Caki2 (cell line): ENCODE measurements at regions not wholly inside any gene's neighbourhood (a gene's known extent, or its start where the extent isn't known, plus 50 kb on each side); places are given as distances from the start of the nearest gene placed in this dataset.
"Not testable (repeated sequence)": the region's sequence is repeated elsewhere in the genome, so short reads cannot be mapped to it uniquely, and the experiment has no call there.

Experiments
- DNase-seq: peaks from one replicate; pipeline ENCODE4 v3.0.0-alpha.2; 2015; ENCODE audit warnings: low read depth
- in situ Hi-C: cut with HindIII; loops from 2 replicates; pipeline ENCODE4 v1.10.0; 2016; ENCODE audit warnings: low sequenced_read_pairs, low pct_unique_long_range_greater_than_20kb, mixed read lengths

GRCh38 chr2:181786371-181787228 is 104.9 kb upstream of the ITPRID2 start:
- DNase-seq, result no peak
- in situ Hi-C loops, result no loop called here

- DNase-seq, result no peak
Measured at GRCh38 chr2:181787310-181788048, 104.1 kb upstream of the ITPRID2 start.

GRCh38 chr2:181788897-181789555 is 102.5 kb upstream of the ITPRID2 start:
- in situ Hi-C loops, result no loop called here
- DNase-seq, result no peak

More at GRCh38 chr2:181787310-181788048, 104.1 kb upstream of the ITPRID2 start:
- in situ Hi-C loops, result no loop called here

GRCh38 chr2:181789827-181790448 is 101.6 kb upstream of the ITPRID2 start:
- DNase-seq, result no peak
- in situ Hi-C loops, result no loop called here

GRCh38 chr2:181790716-181791649 is 100.5 kb upstream of the ITPRID2 start:
- in situ Hi-C loops, result no loop called here
- peak; percentile 90 for DNase-seq

- in situ Hi-C loops, result no loop called here
- DNase-seq, result no peak
Measured at GRCh38 chr2:181792906-181793305, 98.6 kb upstream of the ITPRID2 start.

GRCh38 chr2:181798022-181798421 is 93.5 kb upstream of the ITPRID2 start:
- no peak for DNase-seq
- in situ Hi-C loops, result no loop called here

GRCh38 chr2:181802300-181802699 is 89.2 kb upstream of the ITPRID2 start:
- DNase-seq, in situ Hi-C loops: not testable (repeated sequence)

- DNase-seq, result peak; percentile 61
- in situ Hi-C loops, result not testable (repeated sequence)
Measured at GRCh38 chr2:181803903-181804799, 87.4 kb upstream of the ITPRID2 start.

GRCh38 chr2:181805228-181806038 is 86.1 kb upstream of the ITPRID2 start:
- in situ Hi-C loops, result no loop called here
- DNase-seq, result peak; percentile 61

GRCh38 chr2:181806039-181806392 is 85.5 kb upstream of the ITPRID2 start:
- no peak for DNase-seq
- in situ Hi-C loops, result no loop called here

- no peak for DNase-seq
- in situ Hi-C loops, result no loop called here
Measured at GRCh38 chr2:181807526-181807925, 84.0 kb upstream of the ITPRID2 start.

GRCh38 chr2:181810823-181811695 is 80.5 kb upstream of the ITPRID2 start:
- in situ Hi-C loops, result no loop called here
- peak; percentile 81 for DNase-seq

GRCh38 chr2:181812106-181812743 is 79.3 kb upstream of the ITPRID2 start:
- in situ Hi-C loops, result no loop called here
- DNase-seq, result no peak

- peak; percentile 35 for DNase-seq
- in situ Hi-C loops, result no loop called here
Measured at GRCh38 chr2:181814057-181814491, 77.5 kb upstream of the ITPRID2 start.
